ENCODE measurements at regions not wholly inside any gene's neighbourhood (a gene's known extent, or its start where the extent isn't known, plus 50 kb on each side); places are given as distances from the start of the nearest gene placed in this dataset.

- DNase-seq, result no peak
- Mint-ChIP-seq H3K4me3 (no peak overlapping the region), H3K36me3 (ENCODE audit: low read depth) (no peaks in the 10 kb centered on the region), H3K9me3 (peaks cover 30% of the 10 kb centered on the region), H3K27ac (no peak overlapping the region), H3K27me3 (ENCODE audit: insufficient read depth) (no peaks in the 10 kb centered on the region), H3K4me1 (ENCODE audit: low read depth) (no peaks in the 10 kb centered on the region)
- TF ChIP-seq CTCF (IDR thresholded peaks at IDR 0.05), result no peak
Measured at GRCh38 chr4:45062935-45063545, 336.7 kb upstream of the GNPDA2 start.

- Mint-ChIP-seq H3K27ac (no peak overlapping the region), H3K27me3 (ENCODE audit: insufficient read depth) (no peaks in the 10 kb centered on the region), H3K4me1 (ENCODE audit: low read depth) (no peaks in the 10 kb centered on the region), H3K36me3 (ENCODE audit: low read depth) (no peaks in the 10 kb centered on the region; the same call in 1 of the 2 replicates), H3K9me3 (peaks cover 47% of the 10 kb centered on the region), H3K4me3 (no peak overlapping the region)
- TF ChIP-seq CTCF (IDR thresholded peaks at IDR 0.05), result no peak
- no peak for DNase-seq
Measured at GRCh38 chr4:45043911-45044310, 317.6 kb upstream of the GNPDA2 start.

- no peaks in the 10 kb centered on the region for H3K36me3 Mint-ChIP-seq (ENCODE audit: low read depth)
- no peak overlapping the region for H3K27ac Mint-ChIP-seq
- no peak for TF ChIP-seq CTCF (IDR thresholded peaks at IDR 0.05)
- H3K27me3 Mint-ChIP-seq (ENCODE audit: insufficient read depth), result no peaks in the 10 kb centered on the region; the same call in 1 of the 2 replicates
- H3K9me3 Mint-ChIP-seq, result peaks cover 32% of the 10 kb centered on the region
- no peaks in the 10 kb centered on the region for H3K4me1 Mint-ChIP-seq (ENCODE audit: low read depth)
- H3K4me3 Mint-ChIP-seq, result no peak overlapping the region
- DNase-seq, result no peak
Measured at GRCh38 chr4:45036677-45037076, 310.3 kb upstream of the GNPDA2 start.

GRCh38 chr4:45033676-45034419, 307.5 kb upstream of the GNPDA2 start:
- no peaks in the 10 kb centered on the region for H3K4me1 Mint-ChIP-seq (ENCODE audit: low read depth)
- no peak overlapping the region for H3K27ac Mint-ChIP-seq
- DNase-seq, result no peak
- TF ChIP-seq CTCF (IDR thresholded peaks at IDR 0.05), result no peak
- no peaks in the 10 kb centered on the region; the same call in 1 of the 2 replicates for H3K27me3 Mint-ChIP-seq (ENCODE audit: insufficient read depth)
- H3K36me3 Mint-ChIP-seq (ENCODE audit: low read depth), result no peaks in the 10 kb centered on the region
- H3K4me3 Mint-ChIP-seq, result no peak overlapping the region
- peaks cover 38% of the 10 kb centered on the region for H3K9me3 Mint-ChIP-seq

- DNase-seq, result no peak
- Mint-ChIP-seq H3K36me3 (ENCODE audit: low read depth) (no peaks in the 10 kb centered on the region), H3K4me3 (no peak overlapping the region), H3K9me3 (peaks cover 35% of the 10 kb centered on the region), H3K27me3 (ENCODE audit: insufficient read depth) (no peaks in the 10 kb centered on the region), H3K27ac (no peak overlapping the region), H3K4me1 (ENCODE audit: low read depth) (no peaks in the 10 kb centered on the region)
- TF ChIP-seq CTCF (IDR thresholded peaks at IDR 0.05), result no peak
Measured at GRCh38 chr4:45030059-45030458, 303.7 kb upstream of the GNPDA2 start.

Measured in HFFc6 (cell line).